ENCODE measurements at regions not wholly inside any gene's neighbourhood (a gene's known extent, or its start where the extent isn't known, plus 50 kb on each side); places are given as distances from the start of the nearest gene placed in this dataset.

DNA sequence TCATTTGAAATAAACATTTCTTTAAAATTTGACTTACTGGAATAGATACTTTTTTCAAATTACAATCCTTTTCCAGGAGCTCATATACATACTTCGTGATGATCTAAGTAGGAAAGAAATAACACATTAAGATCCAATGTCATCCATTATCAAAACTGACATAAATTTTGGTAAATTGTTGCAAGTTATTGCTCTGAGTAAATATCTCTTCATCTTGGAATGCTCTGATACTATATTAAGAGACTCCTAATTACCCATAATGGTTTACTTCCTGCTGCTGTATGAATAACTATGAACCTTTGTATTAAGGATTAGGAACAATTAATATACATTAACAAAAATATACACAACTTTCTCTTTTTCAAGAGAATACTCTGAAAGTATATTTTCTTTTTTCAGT lies 223.0 kb upstream of the POU5F2 start (continued):
- TF ChIP-seq NANOG (IDR thresholded peaks at IDR 0.05; ENCODE audit: borderline replicate concordance) = no peak
- no peak for TF ChIP-seq ZNF114 (CRISPR knock-in tag; IDR thresholded peaks at IDR 0.05)
- no peak for TF ChIP-seq EZH2 (IDR thresholded peaks at IDR 0.05; ENCODE audit: low read depth, unreplicated experiment)

DNA sequence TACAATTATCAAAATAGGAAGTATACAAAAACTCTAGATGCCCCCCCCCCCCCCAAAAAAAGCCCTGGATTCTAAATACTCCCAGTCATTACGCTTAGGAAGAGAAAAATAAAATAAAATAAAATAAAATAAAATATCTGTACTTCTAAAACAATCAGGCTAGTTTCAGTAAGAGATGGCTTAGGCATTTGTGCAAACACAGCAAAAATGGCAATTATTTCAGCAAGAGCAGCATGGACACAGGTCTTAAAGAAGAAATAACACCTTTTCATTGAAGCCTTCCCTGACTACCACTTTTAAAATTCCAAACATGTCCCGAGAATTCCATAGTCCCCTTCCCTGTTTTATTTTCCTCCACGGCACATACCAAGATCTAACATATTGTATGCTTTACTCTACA lies 218.6 kb upstream of the POU5F2 start:
- DNase-seq (ENCODE audit: low spot score) = no peak
- Histone ChIP-seq H3K79me2 (replicated peaks; ENCODE audit: insufficient read depth) (no peaks in the 10 kb centered on the region), H3K4me1 (ENCODE audit: insufficient read depth) (peaks cover 5% of the 10 kb centered on the region), H3K27me3 (ENCODE audit: insufficient read depth) (no peaks in the 10 kb centered on the region), H3K4me3 (no peak overlapping the region), H3K4me2 (no peak overlapping the region), H4K20me1 (replicated peaks; ENCODE audit: insufficient read depth) (no peaks in the 10 kb centered on the region), H3K27ac (ENCODE audit: low read depth) (no peak overlapping the region), H3F3A (replicated peaks; ENCODE audit: low read depth) (no peaks in the 10 kb centered on the region), H3K9me2 (ENCODE audit: insufficient read depth) (no peaks in the 10 kb centered on the region), H3K36me3 (ENCODE audit: insufficient read depth) (no peaks in the 10 kb centered on the region), H2AFZ (no peak overlapping the region)
- Mint-ChIP-seq H3K4me3 (no peak overlapping the region), H3K4me1 (peaks cover 4% of the 10 kb centered on the region), H3K27ac (no peak overlapping the region), H3K36me3 (ENCODE audit: low read depth) (no peaks in the 10 kb centered on the region), H3K9me3 (no peaks in the 10 kb centered on the region), H3K27me3 (ENCODE audit: insufficient read depth, low read depth, poor library complexity) (no peaks in the 10 kb centered on the region)
- ATAC-seq = no peak
- TF ChIP-seq STAT1 (IDR thresholded peaks at IDR 0.05; ENCODE audit: unreplicated experiment) (no peak), EZH2 (IDR thresholded peaks at IDR 0.05; ENCODE audit: low read depth, unreplicated experiment) (no peak), JUNB (IDR thresholded peaks at IDR 0.05; ENCODE audit: unreplicated experiment) (no peak), NANOG (IDR thresholded peaks at IDR 0.05; ENCODE audit: borderline replicate concordance) (no peak), EZH2phosphoT487 (IDR thresholded peaks at IDR 0.05; ENCODE audit: unreplicated experiment) (no peak), ZNF331 (CRISPR knock-in tag; IDR thresholded peaks at IDR 0.05; ENCODE audit: low read depth) (no peak), ZNF114 (CRISPR knock-in tag; IDR thresholded peaks at IDR 0.05) (no peak), CREB1 (CRISPR knock-in tag; IDR thresholded peaks at IDR 0.05; ENCODE audit: low read depth) (no peak), POLR2AphosphoS5 (IDR thresholded peaks at IDR 0.05; ENCODE audit: low read depth) (no peak)
- TF ChIP-seq, protein P1, sequence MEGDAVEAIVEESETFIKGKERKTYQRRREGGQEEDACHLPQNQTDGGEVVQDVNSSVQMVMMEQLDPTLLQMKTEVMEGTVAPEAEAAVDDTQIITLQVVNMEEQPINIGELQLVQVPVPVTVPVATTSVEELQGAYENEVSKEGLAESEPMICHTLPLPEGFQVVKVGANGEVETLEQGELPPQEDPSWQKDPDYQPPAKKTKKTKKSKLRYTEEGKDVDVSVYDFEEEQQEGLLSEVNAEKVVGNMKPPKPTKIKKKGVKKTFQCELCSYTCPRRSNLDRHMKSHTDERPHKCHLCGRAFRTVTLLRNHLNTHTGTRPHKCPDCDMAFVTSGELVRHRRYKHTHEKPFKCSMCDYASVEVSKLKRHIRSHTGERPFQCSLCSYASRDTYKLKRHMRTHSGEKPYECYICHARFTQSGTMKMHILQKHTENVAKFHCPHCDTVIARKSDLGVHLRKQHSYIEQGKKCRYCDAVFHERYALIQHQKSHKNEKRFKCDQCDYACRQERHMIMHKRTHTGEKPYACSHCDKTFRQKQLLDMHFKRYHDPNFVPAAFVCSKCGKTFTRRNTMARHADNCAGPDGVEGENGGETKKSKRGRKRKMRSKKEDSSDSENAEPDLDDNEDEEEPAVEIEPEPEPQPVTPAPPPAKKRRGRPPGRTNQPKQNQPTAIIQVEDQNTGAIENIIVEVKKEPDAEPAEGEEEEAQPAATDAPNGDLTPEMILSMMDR (conservative IDR thresholded peaks at IDR 0.05; ENCODE audit: low read depth in 2 of 2) = no peak
- TF ChIP-seq, protein P2, sequence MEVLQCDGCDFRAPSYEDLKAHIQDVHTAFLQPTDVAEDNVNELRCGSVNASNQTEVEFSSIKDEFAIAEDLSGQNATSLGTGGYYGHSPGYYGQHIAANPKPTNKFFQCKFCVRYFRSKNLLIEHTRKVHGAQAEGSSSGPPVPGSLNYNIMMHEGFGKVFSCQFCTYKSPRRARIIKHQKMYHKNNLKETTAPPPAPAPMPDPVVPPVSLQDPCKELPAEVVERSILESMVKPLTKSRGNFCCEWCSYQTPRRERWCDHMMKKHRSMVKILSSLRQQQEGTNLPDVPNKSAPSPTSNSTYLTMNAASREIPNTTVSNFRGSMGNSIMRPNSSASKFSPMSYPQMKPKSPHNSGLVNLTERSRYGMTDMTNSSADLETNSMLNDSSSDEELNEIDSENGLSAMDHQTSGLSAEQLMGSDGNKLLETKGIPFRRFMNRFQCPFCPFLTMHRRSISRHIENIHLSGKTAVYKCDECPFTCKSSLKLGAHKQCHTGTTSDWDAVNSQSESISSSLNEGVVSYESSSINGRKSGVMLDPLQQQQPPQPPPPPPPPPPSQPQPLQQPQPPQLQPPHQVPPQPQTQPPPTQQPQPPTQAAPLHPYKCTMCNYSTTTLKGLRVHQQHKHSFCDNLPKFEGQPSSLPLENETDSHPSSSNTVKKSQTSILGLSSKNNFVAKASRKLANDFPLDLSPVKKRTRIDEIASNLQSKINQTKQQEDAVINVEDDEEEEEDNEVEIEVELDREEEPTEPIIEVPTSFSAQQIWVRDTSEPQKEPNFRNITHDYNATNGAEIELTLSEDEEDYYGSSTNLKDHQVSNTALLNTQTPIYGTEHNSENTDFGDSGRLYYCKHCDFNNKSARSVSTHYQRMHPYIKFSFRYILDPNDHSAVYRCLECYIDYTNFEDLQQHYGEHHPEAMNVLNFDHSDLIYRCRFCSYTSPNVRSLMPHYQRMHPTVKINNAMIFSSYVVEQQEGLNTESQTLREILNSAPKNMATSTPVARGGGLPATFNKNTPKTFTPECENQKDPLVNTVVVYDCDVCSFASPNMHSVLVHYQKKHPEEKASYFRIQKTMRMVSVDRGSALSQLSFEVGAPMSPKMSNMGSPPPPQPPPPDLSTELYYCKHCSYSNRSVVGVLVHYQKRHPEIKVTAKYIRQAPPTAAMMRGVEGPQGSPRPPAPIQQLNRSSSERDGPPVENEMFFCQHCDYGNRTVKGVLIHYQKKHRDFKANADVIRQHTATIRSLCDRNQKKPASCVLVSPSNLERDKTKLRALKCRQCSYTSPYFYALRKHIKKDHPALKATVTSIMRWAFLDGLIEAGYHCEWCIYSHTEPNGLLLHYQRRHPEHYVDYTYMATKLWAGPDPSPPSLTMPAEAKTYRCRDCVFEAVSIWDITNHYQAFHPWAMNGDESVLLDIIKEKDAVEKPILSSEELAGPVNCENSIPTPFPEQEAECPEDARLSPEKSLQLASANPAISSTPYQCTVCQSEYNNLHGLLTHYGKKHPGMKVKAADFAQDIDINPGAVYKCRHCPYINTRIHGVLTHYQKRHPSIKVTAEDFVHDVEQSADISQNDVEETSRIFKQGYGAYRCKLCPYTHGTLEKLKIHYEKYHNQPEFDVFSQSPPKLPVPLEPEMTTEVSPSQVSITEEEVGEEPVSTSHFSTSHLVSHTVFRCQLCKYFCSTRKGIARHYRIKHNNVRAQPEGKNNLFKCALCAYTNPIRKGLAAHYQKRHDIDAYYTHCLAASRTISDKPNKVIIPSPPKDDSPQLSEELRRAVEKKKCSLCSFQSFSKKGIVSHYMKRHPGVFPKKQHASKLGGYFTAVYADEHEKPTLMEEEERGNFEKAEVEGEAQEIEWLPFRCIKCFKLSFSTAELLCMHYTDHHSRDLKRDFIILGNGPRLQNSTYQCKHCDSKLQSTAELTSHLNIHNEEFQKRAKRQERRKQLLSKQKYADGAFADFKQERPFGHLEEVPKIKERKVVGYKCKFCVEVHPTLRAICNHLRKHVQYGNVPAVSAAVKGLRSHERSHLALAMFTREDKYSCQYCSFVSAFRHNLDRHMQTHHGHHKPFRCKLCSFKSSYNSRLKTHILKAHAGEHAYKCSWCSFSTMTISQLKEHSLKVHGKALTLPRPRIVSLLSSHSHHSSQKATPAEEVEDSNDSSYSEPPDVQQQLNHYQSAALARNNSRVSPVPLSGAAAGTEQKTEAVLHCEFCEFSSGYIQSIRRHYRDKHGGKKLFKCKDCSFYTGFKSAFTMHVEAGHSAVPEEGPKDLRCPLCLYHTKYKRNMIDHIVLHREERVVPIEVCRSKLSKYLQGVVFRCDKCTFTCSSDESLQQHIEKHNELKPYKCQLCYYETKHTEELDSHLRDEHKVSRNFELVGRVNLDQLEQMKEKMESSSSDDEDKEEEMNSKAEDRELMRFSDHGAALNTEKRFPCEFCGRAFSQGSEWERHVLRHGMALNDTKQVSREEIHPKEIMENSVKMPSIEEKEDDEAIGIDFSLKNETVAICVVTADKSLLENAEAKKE (CRISPR knock-in tag; IDR thresholded peaks at IDR 0.05) = no peak
- TF ChIP-seq, protein P3, sequence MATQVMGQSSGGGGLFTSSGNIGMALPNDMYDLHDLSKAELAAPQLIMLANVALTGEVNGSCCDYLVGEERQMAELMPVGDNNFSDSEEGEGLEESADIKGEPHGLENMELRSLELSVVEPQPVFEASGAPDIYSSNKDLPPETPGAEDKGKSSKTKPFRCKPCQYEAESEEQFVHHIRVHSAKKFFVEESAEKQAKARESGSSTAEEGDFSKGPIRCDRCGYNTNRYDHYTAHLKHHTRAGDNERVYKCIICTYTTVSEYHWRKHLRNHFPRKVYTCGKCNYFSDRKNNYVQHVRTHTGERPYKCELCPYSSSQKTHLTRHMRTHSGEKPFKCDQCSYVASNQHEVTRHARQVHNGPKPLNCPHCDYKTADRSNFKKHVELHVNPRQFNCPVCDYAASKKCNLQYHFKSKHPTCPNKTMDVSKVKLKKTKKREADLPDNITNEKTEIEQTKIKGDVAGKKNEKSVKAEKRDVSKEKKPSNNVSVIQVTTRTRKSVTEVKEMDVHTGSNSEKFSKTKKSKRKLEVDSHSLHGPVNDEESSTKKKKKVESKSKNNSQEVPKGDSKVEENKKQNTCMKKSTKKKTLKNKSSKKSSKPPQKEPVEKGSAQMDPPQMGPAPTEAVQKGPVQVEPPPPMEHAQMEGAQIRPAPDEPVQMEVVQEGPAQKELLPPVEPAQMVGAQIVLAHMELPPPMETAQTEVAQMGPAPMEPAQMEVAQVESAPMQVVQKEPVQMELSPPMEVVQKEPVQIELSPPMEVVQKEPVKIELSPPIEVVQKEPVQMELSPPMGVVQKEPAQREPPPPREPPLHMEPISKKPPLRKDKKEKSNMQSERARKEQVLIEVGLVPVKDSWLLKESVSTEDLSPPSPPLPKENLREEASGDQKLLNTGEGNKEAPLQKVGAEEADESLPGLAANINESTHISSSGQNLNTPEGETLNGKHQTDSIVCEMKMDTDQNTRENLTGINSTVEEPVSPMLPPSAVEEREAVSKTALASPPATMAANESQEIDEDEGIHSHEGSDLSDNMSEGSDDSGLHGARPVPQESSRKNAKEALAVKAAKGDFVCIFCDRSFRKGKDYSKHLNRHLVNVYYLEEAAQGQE (IDR thresholded peaks at IDR 0.05; ENCODE audit: unreplicated experiment) = no peak
- TF ChIP-seq, protein P4, sequence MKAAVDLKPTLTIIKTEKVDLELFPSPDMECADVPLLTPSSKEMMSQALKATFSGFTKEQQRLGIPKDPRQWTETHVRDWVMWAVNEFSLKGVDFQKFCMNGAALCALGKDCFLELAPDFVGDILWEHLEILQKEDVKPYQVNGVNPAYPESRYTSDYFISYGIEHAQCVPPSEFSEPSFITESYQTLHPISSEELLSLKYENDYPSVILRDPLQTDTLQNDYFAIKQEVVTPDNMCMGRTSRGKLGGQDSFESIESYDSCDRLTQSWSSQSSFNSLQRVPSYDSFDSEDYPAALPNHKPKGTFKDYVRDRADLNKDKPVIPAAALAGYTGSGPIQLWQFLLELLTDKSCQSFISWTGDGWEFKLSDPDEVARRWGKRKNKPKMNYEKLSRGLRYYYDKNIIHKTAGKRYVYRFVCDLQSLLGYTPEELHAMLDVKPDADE (IDR thresholded peaks at IDR 0.05) = no peak
